NCI-H82 (cell line): ENCODE measurements at regions not wholly inside any gene's neighbourhood (a gene's known extent, or its start where the extent isn't known, plus 50 kb on each side); places are given as distances from the start of the nearest gene placed in this dataset.
"Not testable (repeated sequence)": the region's sequence is repeated elsewhere in the genome, so short reads cannot be mapped to it uniquely, and the experiment has no call there.

Experiments
- DNase-seq: peaks from one replicate; lab custom pipeline; 2025; lab: John Stamatoyannopoulos, UW

DNA sequence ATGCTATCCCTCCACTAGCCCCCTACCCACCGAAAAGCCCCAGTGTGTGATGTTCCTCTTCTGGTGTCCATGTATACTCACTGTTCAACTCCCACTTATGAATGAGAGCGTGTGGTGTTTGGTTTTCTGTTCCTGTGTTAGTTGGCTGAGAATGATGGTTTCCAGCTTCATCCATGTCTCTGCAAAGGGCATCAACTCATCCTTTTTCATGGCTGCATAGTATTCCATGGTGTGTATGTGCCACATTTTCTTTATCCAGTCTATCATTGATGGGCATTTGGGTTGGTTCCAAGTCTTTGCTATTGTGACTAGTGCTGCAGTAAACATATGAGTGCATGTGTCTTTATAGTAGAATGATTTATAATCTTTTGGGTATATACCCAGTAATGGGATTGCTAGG, 599.3 kb upstream of the B3GAT1 start:
- not testable (repeated sequence) for DNase-seq

DNA sequence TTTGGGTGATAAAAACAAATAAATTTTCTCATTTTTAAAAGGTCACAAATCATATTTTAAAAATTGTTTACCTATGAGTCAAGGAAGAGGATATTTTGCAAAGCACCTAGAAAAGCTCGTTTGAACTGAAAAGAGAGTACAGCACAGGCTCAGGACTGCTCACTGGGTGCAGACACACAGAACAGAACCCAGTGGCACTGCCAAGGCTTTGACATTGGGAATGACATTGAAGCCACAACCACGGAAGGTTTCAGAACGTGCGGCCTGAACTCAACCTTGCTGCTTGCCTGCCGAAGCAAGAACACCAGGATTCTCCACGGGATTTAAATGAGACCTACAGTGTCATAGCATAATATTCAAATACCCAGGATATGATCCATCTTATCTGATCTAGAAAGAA, 597.1 kb upstream of the B3GAT1 start:
- no peak for DNase-seq

DNA sequence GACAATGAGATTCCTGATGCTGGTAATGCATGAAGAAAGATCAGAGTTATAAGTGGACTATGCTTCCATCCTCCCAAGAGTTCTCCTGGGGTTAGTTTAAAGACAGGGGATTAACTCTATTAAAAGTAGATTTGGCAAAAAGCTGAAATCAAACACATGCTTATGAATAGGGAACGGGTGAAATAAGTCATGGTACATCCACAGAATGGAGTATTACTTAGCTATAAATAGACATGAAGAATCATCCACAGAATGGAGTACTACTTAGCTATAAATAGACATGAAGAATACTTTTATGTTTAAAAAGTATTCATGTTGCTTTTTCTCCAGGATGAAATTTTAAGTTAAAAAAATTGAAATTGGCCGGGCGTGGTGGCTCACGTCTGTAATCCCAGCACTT, 596.4 kb upstream of the B3GAT1 start:
- DNase-seq = no peak

DNA sequence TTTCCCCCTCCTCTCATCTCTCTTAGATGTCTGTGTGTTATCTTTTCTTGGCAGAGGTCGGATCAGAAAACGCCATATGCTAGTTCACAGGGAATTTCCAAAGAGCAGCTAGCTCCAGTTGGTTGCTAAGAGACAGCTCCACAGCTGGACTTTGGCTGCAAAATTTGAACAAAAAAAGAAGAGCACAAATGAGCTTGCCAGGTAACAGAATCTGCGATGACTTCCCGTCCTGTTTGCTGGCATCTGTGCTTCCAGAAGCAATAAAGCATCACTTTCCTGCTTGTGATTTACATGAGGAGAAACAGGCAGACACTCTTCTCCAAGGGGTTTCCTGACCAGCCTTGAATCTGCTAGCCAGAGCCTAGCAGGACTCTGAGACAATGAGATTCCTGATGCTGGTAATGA, 596.0 kb upstream of the B3GAT1 start:
- no peak for DNase-seq

DNA sequence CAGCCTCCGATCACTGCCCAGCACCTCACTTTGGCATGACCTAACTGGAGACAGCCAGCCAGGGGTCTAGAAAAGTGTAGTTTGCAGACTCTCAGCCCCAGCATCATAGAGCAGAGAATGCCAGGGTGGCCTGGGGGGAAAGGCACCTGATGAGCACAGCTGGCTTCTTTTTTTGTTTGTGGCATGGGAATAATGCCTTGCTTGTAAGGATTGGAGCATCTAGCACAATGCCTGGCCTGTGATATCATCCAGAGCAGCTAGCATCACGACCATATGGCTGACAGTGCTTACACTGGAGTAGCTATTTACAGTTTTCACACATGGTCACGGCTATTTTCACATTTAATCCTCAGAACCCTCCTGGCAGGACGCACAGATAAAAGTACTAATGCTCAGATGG, 594.8 kb upstream of the B3GAT1 start:
- no peak for DNase-seq

DNA sequence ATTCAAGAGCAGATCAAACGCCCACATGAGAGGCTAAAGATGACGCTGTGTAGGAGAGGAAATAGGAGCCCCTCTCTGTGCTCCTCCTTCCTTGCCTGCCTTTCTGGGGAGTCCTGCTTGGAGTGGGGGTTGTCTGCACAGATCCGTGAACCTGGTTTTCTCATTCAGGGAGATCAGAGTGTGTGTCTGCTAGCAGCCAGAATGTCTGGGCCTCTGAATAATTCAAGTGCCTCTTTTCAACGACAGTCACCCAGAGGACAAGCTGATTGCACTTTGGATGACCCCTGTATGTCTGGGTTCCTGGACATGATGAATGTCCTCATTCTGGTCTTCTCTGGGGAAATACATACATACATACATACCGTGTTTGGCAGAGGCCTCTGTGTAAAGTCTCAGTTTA, 592.5 kb upstream of the B3GAT1 start:
- DNase-seq = no peak

DNA sequence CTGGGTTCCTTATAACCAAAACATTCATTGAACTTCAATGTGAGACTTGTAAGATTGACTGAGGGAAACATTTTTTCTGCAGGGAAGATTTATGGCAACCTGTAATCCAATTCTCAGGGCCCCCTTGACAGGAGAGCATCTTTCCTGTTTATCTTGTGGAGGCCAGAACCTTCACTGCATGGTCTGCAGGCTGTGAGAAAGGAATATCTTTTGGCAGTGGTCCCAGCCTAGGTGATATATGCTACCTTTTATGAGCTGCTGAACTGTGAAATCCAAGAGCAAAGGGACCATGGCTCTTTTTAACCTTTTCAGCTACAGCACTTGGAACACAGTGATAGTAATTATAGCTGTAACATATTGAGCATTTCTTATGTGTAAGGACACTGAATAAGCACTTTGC, 590.2 kb upstream of the B3GAT1 start:
- DNase-seq = no peak

DNA sequence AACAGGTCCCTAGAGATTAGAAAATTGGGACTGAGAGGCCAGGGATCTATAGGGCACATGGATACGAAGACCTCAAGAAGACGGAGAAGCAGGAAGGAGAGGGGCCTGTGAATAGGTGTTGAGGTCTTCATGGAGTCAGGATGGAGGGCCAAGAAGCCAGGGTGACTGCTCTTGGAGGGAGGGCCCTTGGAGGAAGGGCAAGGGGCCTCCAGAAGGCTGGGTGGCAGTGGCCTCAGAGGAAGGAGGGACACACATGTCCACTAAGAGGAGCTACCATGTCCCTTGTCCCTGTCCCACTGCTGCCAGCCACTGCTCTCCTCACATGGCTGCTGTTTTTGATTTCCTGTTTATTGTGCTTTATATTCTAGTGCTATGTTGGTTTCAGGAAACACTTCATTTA, 589.5 kb upstream of the B3GAT1 start:
- no peak for DNase-seq

DNA sequence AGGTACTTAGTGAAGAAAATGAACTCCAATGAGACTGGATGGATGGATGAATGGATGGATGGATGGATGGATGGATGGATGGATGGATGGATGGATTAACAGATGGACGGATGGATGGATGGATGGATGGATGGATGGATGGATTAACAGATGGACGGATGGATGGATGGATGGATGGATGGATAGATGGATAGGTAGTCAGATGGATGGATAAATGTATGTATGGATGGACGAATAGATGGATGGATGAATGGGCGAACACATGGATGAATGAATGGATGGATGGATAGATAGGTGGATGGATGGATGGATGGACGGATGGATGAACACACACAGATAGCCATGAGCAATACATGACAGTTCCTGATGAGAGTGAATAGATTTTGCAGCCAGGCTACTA, 589.0 kb upstream of the B3GAT1 start:
- DNase-seq = not testable (repeated sequence)

DNA sequence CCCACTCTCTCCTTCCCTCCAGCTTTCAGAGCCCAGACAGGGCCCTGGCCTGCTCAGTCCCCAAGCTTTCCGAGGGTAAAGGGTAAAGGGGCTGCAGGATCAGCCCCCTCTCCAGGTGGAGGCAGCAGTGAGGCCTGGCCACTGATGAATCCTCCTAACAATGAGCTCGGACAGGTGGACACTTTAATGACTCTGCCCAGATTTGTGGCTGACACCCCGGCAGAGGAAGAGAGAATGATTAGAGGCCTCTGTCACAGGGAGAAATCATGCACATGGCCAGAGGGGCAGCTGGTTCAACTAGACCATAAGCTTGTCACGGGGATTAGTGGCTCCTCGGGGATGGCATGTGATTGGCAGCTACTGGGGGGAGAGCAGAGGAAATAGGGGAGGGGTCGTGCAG, 587.5 kb upstream of the B3GAT1 start:
- peak; percentile 74 for DNase-seq

DNA sequence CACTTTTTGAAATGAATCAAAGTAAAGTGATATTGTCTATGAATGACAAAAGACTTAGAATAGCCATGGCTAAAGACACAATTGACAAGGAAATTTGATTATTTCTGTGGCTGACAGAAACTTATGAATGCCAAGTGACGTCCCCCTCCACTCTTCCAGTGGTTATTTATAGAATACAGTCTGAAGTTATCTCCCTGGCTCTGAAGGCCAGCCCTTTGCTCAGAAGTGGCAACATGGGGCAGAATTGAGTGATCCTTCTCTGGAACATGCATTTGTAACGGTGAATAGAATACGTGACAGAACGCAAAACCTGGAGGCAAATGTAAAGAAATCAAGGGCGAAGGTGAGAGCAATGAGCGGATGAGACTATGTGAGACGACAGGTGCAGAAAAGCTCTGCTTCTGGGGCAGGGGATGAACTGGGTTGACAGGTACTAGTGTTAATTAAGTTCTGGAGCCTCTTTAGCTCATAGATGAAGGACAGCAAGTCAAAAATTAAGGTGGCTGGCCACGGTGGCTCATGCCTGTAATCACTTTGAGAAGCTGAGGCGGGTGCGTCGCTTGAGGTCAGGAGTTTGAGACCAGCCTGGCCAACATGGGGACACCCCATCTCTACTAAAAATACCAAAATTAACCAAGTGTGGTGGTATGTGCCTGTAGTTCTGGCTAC, 585.7 kb upstream of the B3GAT1 start:
- no peak for DNase-seq

DNA sequence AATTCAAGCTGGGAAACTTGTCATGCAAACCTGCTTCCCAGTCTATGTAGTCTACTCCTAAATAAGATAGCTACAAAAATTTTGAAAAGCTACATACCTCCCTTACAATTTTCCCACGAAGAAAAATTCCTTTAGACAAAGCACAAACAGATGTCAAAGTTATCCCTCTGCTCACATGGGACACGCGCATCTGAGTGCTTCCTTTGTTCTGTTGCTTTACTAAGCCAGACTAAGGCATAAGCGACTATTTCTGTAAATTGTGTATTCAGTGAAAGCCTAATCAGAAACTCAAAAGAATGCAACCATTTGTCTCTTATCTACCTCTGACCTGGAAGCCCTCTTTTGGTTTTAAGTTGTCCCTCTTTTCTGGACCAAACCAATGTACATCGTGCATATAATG, 583.7 kb upstream of the B3GAT1 start:
- no peak for DNase-seq

DNA sequence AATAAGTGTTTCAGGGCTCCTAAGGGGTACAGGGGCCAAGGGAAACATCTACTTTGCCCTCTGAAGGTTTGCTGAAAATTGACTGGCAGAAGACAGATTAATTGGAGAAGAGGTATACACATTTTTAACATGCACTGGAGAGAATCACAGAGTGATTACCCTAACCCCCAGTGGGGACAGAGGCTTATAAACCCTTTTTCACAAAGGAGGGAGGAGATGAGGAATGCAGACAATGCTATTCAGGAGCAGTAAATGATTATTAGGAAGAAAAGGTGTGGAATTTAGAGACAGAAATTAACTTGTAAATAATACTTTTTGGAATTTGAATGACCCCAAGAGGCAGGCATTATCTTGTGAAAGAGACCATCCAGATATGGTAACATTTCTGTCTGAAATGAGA, 582.4 kb upstream of the B3GAT1 start:
- DNase-seq = no peak

DNA sequence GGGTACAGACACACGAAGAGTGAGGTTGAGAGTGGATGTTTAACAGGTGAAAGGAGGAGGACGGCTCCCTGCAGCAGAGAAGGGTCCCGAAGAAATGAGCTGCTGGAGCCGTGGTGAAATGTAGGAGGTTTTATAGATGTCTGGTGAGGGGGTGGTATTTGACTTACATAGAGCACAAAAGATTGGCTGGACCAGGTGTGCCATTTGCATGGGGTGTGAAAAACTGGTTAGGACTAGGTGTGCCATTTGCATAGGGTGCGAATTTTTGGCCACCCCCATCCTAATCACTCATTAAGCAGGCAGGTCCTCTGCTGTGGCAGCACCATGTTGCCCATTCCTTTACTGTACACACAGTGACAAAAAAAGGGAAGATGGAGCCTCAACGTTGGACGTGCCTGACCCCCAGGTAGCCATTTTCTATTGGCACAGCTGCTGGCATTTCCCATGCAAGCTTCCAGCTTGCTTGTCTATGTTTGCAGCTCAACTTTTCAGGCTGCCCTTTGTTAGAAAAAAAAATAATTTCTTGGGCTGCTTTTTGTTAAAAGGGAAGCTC, 581.7 kb upstream of the B3GAT1 start:
- DNase-seq = no peak

DNA sequence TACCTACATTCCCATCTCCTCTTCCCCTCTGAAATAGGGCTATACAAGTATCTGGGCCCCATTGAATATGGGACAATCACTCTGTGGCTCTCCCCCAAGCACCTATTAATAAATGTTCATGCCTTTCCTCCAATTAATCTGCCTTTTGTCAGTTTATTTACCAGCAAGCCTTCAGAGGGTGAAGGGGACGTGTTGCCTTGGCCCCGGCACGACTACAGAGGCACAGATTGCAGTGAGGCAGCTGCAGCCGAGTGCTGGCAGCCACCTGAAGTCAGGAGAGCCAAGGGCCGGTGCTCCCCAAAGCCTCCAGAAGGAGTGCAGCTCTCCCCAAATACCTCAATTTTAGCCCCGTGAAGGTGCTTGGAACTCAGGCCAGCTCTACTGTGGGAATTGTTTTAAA, 580.9 kb upstream of the B3GAT1 start:
- DNase-seq = no peak

DNA sequence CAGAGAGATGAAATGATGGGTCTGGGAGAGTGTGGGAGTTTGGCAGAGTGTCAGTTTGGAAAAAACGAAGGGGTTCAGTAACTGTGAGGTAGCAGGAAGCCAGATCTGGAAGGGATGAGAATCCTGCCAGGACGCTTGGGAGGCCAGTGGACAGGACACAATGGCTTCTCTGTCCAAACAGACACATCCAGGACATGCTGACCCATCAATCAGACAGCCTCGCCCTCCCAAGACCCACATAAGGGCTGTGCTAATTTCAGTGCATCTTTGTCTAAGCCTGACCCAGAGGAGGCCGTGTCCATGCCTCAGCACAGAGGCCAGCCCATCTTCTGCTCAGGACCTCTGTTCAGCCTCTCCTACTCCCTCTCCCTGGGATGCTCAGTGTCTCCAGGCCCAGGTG, 576.5 kb upstream of the B3GAT1 start:
- no peak for DNase-seq

DNA sequence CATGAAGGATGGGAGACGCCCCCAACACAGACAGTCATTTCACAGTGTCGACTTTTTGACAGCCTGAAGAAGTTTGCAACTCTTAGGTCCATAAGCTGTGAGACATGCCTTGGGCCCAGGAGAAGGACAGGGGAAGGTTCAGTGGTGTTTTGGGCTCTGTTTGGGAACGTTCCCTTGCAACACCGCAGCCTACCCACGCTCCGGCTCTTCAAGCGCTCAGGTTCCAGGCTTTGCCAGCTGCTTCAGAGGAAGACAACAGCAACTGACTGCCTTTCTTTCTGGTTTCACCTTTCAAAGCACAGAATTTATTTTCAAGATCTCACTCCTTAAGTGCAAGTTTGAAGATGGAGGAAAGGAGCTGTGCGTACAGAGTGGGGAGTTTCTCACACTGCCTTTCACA, 575.8 kb upstream of the B3GAT1 start:
- no peak for DNase-seq

DNA sequence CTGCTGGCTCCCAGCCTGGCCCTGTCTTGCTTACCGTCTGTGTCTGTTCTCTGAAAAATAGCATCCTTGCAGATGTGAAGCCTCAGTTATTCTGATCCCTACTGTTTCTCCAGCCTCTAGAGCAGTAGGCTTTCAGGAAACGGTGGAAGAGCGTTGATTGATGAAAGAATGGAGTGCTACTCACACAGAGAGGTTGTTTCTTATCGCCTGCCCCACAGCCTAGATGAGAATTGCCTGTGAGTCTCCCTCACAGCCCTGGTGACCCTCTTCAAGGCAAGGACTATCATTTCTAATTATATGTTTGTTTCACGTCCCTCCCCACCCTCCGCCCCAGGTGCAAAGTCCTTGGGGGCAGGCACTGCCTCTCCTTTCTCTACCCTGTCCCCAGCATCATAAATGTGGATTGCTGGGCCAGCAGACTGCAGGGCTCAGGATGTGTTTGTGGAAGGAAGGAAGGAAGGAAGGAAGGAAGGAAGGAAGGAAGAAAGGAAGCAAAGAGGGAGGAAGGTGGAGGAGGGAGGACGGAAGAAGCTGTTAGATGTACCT, 575.3 kb upstream of the B3GAT1 start:
- no peak for DNase-seq

DNA sequence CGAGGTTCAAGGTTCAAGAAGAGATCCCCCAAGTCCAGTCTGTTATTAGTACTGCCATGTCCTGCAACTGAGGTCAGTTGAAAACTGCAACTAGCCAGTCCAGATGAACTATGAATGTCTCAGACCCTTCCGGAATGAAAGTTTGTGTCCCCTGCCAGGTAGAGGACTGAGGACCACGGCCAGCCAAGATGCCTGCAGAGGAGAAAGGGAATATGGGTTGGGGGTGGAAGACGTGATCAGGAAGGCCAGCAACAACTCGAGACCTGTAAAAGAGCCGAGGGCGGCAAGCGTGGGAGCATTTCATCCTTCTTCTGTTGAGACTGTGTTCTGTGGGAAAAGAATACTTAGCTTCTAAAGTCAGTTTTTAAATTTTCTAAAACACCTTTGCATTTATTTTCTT, 572.4 kb upstream of the B3GAT1 start:
- DNase-seq = no peak

DNA sequence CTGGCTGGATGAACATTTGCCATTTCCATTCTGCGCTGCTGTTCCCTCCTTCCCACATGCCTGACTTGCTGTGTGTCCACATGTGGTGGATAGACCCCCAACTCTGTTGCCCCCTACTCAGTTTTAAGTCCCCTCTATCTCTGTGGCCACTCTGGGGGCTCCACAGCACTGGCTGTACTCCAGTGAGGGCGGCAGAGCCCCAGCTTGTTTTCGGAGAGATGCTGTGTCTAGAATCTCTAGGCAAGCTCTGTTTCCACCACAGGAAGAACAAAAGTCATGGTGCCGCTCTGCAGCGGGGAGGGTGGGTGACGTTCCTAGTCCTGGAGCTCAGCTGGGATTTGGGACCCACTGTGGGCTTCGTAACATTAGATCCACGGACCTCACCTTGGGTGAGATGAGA, 570.4 kb upstream of the B3GAT1 start:
- not testable (repeated sequence) for DNase-seq

DNA sequence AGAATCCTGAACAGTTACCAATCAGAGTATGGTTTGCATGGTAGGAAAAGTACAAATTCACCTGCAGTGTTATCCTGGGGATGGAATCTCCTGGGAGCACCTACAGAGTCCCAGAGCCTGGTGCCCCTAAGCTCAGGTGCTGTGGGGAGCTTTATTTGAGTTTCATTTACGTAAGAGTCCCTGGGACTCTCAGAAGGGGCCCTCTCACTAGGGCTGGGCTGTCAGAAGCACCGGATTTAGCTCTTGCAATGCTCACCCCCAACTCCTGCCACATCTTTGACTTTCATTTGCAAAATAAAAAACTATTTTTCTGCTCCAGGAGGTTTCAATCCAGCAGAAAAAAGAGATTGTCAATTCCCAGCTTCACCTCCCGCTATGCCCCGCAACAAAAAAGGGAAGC, 569.8 kb upstream of the B3GAT1 start:
- DNase-seq = no peak

DNA sequence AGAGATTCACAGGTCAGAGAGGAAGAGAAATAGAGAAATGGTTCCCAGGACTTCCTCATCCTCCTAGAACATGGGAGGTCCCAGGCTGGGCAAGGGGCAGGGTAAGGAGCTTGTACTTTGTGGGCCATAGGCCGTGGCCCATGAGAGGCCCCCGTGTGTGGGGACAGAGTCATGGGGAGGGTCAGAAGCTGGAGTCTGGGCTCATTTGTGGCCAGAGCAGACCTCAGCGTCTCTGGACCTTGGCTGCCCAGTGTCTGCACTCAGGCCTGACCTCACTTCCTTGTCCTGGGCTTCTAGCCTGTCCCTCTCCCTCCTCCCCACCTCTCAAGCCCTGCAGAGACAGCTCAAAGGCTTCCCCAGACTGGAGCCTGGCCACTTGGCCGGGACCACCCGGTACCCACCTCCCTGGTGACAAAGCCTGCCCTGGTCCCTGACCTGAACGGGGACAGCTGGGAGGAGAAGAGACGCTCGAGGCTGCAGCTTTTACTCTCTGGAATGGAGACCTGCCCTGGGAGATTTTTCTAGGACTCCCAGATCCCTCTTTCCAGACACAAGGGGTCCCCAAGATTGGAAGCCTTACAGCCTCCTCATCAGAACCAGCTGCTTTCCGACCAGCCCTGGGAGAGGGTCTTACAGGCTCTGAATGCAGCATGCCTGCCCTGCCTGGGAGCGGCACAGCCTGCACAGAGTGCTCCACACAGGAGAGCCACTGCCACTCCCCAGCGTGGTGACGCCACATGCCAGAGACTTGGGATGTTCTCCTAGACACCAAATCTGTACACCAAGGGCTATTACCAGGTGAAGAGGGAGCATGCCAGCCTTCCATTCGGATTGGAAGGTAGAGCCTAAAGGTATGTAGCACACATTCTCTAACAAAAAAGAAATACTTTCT, 569.0 kb upstream of the B3GAT1 start:
- DNase-seq = no peak

DNA sequence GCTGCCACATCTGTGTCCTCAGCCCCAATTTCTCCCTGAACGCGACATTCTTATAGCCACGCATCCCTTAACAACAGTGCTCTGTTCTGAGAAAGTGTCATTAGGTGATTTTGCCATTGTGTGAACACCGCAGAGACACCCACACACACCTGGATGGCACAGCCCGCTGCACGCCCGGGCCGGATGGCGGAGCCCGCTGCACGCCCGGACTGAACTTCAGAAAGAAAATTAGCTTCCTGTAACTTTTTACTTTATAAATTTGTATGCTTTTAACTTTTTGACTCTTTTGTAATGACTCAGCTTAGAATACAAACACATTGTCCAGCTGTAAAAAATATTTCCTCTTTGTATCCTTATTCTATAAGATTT, 567.0 kb upstream of the B3GAT1 start:
- DNase-seq = not testable (repeated sequence)
